ENCODE measurements at regions not wholly inside any gene's neighbourhood (a gene's known extent, or its start where the extent isn't known, plus 50 kb on each side); places are given as distances from the start of the nearest gene placed in this dataset.

DNA sequence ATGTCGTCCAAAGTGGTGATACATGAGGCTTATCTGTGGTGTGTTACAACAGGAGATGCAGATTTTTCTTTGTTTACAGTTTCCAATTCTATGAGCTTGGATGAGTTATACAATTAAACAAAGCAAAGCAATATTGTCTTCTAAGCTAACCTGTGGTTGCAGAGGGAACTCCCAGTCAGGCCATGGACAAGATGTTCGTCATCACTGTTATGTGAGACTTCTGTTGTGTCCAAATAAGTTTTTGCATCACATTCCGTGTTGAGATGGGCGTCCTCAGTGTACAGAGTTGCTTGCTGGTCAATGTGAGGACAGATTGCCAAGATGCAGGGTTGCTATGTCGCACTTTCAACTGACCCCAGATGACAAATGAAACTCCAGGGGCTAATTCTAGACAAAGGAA lies 189.3 kb downstream of the IRF8 start:
- Histone ChIP-seq H3K27ac (no peak overlapping the region), H3K9me3 (no peaks in the 10 kb centered on the region), H3K36me3 (no peaks in the 10 kb centered on the region), H3K4me1 (no peaks in the 10 kb centered on the region), H3K27me3 (no peaks in the 10 kb centered on the region), H3K4me3 (no peak overlapping the region)
- 76 to 87% methylated on average over 5 of the region's 5 CpGs for WGBS, 2 donors
- TF ChIP-seq EP300 (IDR thresholded peaks at IDR 0.05) (no peak), POLR2AphosphoS5 (IDR thresholded peaks at IDR 0.05) (no peak), POLR2A (IDR thresholded peaks at IDR 0.05) (no peak)
- TF ChIP-seq, protein P1, sequence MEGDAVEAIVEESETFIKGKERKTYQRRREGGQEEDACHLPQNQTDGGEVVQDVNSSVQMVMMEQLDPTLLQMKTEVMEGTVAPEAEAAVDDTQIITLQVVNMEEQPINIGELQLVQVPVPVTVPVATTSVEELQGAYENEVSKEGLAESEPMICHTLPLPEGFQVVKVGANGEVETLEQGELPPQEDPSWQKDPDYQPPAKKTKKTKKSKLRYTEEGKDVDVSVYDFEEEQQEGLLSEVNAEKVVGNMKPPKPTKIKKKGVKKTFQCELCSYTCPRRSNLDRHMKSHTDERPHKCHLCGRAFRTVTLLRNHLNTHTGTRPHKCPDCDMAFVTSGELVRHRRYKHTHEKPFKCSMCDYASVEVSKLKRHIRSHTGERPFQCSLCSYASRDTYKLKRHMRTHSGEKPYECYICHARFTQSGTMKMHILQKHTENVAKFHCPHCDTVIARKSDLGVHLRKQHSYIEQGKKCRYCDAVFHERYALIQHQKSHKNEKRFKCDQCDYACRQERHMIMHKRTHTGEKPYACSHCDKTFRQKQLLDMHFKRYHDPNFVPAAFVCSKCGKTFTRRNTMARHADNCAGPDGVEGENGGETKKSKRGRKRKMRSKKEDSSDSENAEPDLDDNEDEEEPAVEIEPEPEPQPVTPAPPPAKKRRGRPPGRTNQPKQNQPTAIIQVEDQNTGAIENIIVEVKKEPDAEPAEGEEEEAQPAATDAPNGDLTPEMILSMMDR (IDR thresholded peaks at IDR 0.05): no peak
- intact Hi-C loops (cut with DNase I): no loop called here
- peak; percentile 10 for DNase-seq

DNA sequence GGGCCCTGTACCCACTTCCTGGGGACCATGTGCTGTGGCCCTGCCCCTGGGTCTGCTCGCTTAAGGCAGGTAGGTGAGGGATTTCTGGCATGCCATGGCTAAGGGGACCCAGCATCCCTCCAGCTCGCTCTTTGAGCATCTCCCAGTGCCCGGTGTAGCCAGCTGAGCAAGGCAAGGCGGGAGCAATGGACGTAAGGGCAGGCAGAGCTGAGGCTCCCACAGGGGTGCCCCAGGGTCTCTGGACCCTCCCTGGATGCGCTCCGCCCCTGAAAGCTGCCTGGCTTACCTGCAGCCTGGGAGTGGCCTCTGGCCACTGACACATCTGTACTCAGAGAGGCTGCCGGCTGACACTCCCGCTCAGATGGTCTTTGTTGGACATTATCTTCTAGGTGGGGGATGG lies 189.9 kb downstream of the IRF8 start:
- Histone ChIP-seq H3K4me1 (no peaks in the 10 kb centered on the region), H3K27me3 (no peaks in the 10 kb centered on the region), H3K27ac (no peak overlapping the region), H3K4me3 (no peak overlapping the region), H3K36me3 (no peaks in the 10 kb centered on the region), H3K9me3 (no peaks in the 10 kb centered on the region)
- peak; percentile 56 for DNase-seq
- intact Hi-C loops (cut with DNase I): no loop called here
- TF ChIP-seq EP300 (IDR thresholded peaks at IDR 0.05) (no peak), POLR2AphosphoS5 (IDR thresholded peaks at IDR 0.05) (no peak), POLR2A (IDR thresholded peaks at IDR 0.05) (no peak)
- TF ChIP-seq, protein P1 (IDR thresholded peaks at IDR 0.05): no peak
- WGBS, 2 donors: 67 to 85% methylated on average over 9 of the region's 9 CpGs

DNA sequence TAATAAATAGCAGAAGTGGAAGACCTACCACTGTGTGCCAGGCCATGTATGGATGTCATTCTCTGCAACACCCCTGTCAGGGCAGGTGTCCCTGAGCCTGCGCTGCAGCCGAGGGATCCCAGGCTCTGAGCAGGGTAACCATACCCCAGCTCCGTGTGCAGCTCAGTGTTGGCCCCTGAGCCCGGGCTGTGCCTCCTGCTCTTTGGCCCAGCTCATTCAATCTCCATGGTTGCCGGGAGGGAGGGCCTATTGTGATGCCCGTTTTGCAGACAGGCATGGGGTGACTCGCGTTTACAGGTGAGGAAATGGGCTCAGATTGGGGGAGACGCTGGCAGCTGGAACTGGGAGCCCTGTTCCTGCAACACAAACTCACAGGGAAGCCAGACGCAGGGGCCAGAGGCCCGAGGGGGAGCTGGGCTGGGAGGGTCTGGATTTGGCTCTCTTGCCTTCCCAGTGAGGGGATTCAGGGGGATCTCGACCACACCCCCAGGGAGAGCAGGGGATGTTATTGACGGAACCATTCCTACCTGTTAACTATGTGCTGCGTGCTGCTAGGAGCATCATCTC lies 190.5 kb downstream of the IRF8 start:
- intact Hi-C loops (cut with DNase I): no loop called here
- Histone ChIP-seq H3K36me3 (no peaks in the 10 kb centered on the region), H3K27ac (no peak overlapping the region), H3K9me3 (no peaks in the 10 kb centered on the region), H3K27me3 (no peaks in the 10 kb centered on the region), H3K4me3 (no peak overlapping the region), H3K4me1 (peaks cover 0 to 6% (median 4%) of the 10 kb centered on the region in 4 donors)
- peak; percentile 30 for DNase-seq
- no peak for TF ChIP-seq POLR2A (IDR thresholded peaks at IDR 0.05)
- WGBS, 2 donors: 68 to 84% methylated on average over 14 of the region's 14 CpGs

DNA sequence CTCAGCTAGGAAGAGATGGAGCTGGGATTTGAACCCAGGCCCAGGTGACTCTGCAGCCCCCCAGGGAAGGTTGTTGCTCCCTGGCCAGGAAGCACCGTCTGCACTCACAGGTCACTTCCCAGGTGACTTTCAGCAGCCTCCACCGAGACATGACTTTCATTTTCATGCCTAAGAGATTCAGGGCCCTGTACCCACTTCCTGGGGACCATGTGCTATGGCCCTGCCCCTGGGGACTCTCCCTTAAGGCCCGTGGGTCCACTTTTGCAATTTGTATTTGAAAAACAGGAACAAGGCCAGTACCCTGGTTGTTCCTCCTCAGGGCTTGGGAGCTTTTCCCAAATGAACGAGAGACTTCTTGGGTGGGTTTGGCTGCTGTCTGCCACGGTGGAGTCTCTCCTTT lies 191.0 kb downstream of the IRF8 start:
- intact Hi-C loops (cut with DNase I): no loop called here
- 60% methylated on average over 5 of the region's 5 CpGs for WGBS, 2 donors
- H3K27me3 ChIP-seq: no peaks in the 10 kb centered on the region
- H3K27ac ChIP-seq: no peak overlapping the region
- DNase-seq: peak; percentile 42
- no peak for TF ChIP-seq EP300 (IDR thresholded peaks at IDR 0.05)
- TF ChIP-seq, protein P1 (IDR thresholded peaks at IDR 0.05): no peak
- no peak for TF ChIP-seq POLR2AphosphoS5 (IDR thresholded peaks at IDR 0.05)
- TF ChIP-seq POLR2A (IDR thresholded peaks at IDR 0.05): no peak
- H3K4me3 ChIP-seq: no peak overlapping the region
- peaks cover 0 to 10% (median 5%) of the 10 kb centered on the region in 4 donors for H3K4me1 ChIP-seq
- no peaks in the 10 kb centered on the region for H3K36me3 ChIP-seq
- H3K9me3 ChIP-seq: no peaks in the 10 kb centered on the region

DNA sequence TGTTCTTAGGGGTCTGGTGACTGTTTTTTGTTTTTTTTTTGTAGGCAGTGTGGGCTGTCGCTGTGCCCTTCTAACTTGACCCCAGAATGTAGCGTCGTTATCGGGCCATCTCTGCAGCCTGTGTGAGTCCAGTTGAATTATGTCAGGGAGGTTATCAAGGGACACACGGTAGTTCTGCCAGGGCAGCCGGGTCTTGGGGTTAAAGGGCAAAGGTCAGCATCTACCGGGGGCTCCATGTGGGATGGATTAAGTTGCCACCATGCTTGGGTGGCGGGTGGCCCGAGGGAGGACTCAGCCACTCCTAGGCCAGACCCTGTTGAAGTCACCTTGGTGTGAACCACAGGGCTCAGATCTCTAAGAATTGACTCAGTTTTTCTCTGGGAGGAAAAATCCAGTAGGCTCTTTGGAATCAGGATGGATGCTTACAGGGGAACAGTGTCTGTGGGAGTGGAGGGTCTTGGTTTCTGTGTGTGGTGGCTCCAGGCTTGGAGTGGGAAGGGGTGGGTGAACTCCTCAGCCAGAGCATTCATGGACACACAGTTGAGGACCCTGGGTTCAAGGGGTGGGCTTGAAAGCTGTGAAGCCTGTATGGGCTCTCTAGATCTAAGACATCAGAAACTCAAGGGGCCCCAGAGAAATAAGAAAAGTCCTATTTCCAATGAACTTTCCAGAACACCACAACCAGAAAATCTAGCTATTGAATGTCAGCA lies 191.7 kb downstream of the IRF8 start:
- no peaks in the 10 kb centered on the region for H3K9me3 ChIP-seq
- no peak overlapping the region for H3K4me3 ChIP-seq
- H3K27me3 ChIP-seq: no peaks in the 10 kb centered on the region
- TF ChIP-seq, protein P1 (IDR thresholded peaks at IDR 0.05): no peak
- TF ChIP-seq EP300 (IDR thresholded peaks at IDR 0.05): no peak
- no peak for TF ChIP-seq POLR2AphosphoS5 (IDR thresholded peaks at IDR 0.05)
- no peak for TF ChIP-seq POLR2A (IDR thresholded peaks at IDR 0.05)
- peak; percentile 27 for DNase-seq
- peaks cover 0 to 10% (median 5%) of the 10 kb centered on the region in 4 donors for H3K4me1 ChIP-seq
- H3K36me3 ChIP-seq: no peaks in the 10 kb centered on the region
- H3K27ac ChIP-seq: no peak overlapping the region
- 67 to 77% methylated on average over 9 of the region's 9 CpGs for WGBS, 2 donors
- intact Hi-C loops (cut with DNase I): no loop called here

All from sigmoid colon (tissue), 6 donors.